ENCODE measurements at regions not wholly inside any gene's neighbourhood (a gene's known extent, or its start where the extent isn't known, plus 50 kb on each side); places are given as distances from the start of the nearest gene placed in this dataset.

DNA sequence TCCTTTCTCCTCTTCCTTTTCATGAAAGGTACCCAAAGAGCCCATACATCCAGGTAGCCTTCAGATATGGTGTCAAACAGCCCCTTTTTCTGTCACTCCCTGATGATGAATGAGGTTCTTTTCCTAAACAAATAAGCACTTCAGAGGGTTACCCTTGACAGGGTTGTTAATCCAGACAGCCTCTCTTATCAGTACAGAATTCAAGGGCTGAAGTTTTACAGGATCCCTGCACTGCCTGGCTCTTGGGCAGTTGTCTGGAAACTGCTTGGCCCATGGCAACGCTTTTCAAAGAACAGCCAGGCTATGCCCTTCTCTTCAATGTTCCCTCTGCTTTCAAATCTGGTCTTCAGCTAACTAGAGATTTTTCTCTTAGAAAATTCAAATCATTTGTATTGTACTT, 352.6 kb upstream of the FAM241A start:
- no peak for TF ChIP-seq FOXM1 (IDR thresholded peaks at IDR 0.05; ENCODE audit: borderline replicate concordance)
- TF ChIP-seq SP1 (IDR thresholded peaks at IDR 0.05), result no peak
- TF ChIP-seq LEF1 (IDR thresholded peaks at IDR 0.05; ENCODE audit: borderline replicate concordance), result no peak
- TF ChIP-seq ARNT (IDR thresholded peaks at IDR 0.05), result no peak
- TF ChIP-seq SUZ12 (IDR thresholded peaks at IDR 0.05), result no peak
- no peak for TF ChIP-seq ZNF384 (IDR thresholded peaks at IDR 0.05)
- TF ChIP-seq PKNOX1 (IDR thresholded peaks at IDR 0.05), result peak; percentile 92
- no peak for TF ChIP-seq HDGF (IDR thresholded peaks at IDR 0.05; ENCODE audit: borderline replicate concordance)
- TF ChIP-seq BHLHE40 (IDR thresholded peaks at IDR 0.05; ENCODE audit: borderline replicate concordance), result no peak
- no peak for TF ChIP-seq CTBP1 (IDR thresholded peaks at IDR 0.05; ENCODE audit: borderline replicate concordance)
- no peak for TF ChIP-seq FOXK2 (IDR thresholded peaks at IDR 0.05)
- TF ChIP-seq TARDBP (IDR thresholded peaks at IDR 0.05), result no peak
- TF ChIP-seq FOXA1 (IDR thresholded peaks at IDR 0.05), result no peak

Data from HEK293T (cell line).